Type B pancreatic cell (in vitro differentiated cells): ENCODE measurements at regions not wholly inside any gene's neighbourhood (a gene's known extent, or its start where the extent isn't known, plus 50 kb on each side); places are given as distances from the start of the nearest gene placed in this dataset.

ENCODE experiments used
- DNase-seq: peaks from one replicate; pipeline ENCODE4 v3.0.0; 2021; ENCODE audit warnings: mixed read lengths; ENCODE audit not compliant: unreplicated experiment; ENCODE audit errors: extremely low spot score
- H3K27ac Mint-ChIP-seq: 2 replicates; pipeline ENCODE4 v1.8.0; 2021; ENCODE audit warnings: mild to moderate bottlenecking, mixed read lengths
- H3K27me3 Mint-ChIP-seq: 2 replicates; pipeline ENCODE4 v1.8.0; 2021; ENCODE audit warnings: mixed read lengths
- H3K36me3 Mint-ChIP-seq: 2 replicates; pipeline ENCODE4 v1.8.0; 2021; ENCODE audit warnings: mixed read lengths
- H3K4me1 Mint-ChIP-seq: one replicate; pipeline ENCODE4 v1.8.0; 2021; ENCODE audit warnings: mixed read lengths; ENCODE audit not compliant: unreplicated experiment
- H3K4me3 Mint-ChIP-seq: 2 replicates; pipeline ENCODE4 v1.8.0; 2021; ENCODE audit warnings: mild to moderate bottlenecking, mixed read lengths
- H3K9me3 Mint-ChIP-seq: 2 replicates; pipeline ENCODE4 v1.8.0; 2021; ENCODE audit warnings: mixed read lengths
- TF ChIP-seq, protein P1 (sequence below): fragments of 200-600 bp; sonication (generic); conservative IDR thresholded peaks from 2 replicates; pipeline ENCODE4 v1.5.0; 2021; ENCODE audit warnings: antibody characterized with exemption, mild to moderate bottlenecking

GRCh38 chr2:94960266-94960665, 65.2 kb upstream of the MAL start:
- TF ChIP-seq, protein P1, sequence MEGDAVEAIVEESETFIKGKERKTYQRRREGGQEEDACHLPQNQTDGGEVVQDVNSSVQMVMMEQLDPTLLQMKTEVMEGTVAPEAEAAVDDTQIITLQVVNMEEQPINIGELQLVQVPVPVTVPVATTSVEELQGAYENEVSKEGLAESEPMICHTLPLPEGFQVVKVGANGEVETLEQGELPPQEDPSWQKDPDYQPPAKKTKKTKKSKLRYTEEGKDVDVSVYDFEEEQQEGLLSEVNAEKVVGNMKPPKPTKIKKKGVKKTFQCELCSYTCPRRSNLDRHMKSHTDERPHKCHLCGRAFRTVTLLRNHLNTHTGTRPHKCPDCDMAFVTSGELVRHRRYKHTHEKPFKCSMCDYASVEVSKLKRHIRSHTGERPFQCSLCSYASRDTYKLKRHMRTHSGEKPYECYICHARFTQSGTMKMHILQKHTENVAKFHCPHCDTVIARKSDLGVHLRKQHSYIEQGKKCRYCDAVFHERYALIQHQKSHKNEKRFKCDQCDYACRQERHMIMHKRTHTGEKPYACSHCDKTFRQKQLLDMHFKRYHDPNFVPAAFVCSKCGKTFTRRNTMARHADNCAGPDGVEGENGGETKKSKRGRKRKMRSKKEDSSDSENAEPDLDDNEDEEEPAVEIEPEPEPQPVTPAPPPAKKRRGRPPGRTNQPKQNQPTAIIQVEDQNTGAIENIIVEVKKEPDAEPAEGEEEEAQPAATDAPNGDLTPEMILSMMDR: no peak
- H3K27me3 Mint-ChIP-seq: peaks cover 31% of the 10 kb centered on the region
- H3K9me3 Mint-ChIP-seq: no peaks in the 10 kb centered on the region
- H3K27ac Mint-ChIP-seq: no peak overlapping the region
- no peak overlapping the region for H3K4me3 Mint-ChIP-seq
- no peaks in the 10 kb centered on the region for H3K4me1 Mint-ChIP-seq
- H3K36me3 Mint-ChIP-seq: no peaks in the 10 kb centered on the region
- DNase-seq: no peak

DNA sequence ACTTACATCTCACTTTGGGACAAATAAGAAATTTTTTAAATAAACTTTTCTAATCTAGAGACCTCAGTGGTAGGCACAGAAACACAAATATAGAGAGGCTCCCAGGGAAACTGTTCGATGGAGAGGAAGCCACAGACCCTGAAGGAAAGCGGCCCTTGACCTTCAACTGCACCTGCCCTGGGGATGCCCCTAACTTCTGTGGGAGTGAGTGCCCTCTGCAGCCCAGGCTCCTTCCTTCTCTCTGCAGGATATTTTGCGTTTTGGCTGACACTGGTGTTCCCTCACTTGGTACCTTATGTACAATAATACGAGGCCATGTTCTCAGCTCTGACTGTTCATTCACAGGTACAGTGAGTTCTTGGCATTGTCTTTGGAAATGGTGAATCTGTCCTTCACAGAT, 64.8 kb upstream of the MAL start:
- H3K9me3 Mint-ChIP-seq: no peaks in the 10 kb centered on the region
- no peak overlapping the region for H3K4me3 Mint-ChIP-seq
- no peaks in the 10 kb centered on the region for H3K36me3 Mint-ChIP-seq
- no peak overlapping the region for H3K27ac Mint-ChIP-seq
- H3K4me1 Mint-ChIP-seq: no peaks in the 10 kb centered on the region
- TF ChIP-seq, protein P1: no peak
- peaks cover 31% of the 10 kb centered on the region for H3K27me3 Mint-ChIP-seq
- DNase-seq: no peak

- no peak for DNase-seq
- Mint-ChIP-seq H3K36me3 (no peaks in the 10 kb centered on the region), H3K27me3 (peaks cover 28% of the 10 kb centered on the region), H3K9me3 (no peaks in the 10 kb centered on the region), H3K4me3 (no peak overlapping the region), H3K27ac (no peak overlapping the region), H3K4me1 (no peaks in the 10 kb centered on the region)
- TF ChIP-seq, protein P1: no peak
Observed at GRCh38 chr2:94964193-94964592, 61.3 kb upstream of the MAL start.

DNA sequence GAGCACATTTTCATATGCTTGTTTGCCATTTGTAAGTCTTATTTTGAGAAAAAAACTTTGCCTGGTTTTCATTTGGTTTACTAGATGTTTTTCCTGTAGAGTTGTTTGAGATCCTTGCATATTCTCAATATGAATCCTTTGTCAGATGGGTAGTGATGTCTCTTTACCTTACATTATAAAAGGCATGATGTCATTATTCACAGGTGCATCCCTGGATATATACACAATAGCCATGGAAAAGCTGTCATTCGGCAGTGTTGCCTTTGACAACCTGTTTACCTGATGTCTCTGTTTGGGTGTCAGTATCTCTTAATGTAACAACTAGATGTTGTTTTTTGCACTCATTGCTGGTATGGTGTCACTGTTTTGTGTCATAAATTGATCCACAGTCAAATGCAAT, 58.8 kb upstream of the MAL start:
- no peak for DNase-seq
- Mint-ChIP-seq H3K36me3 (no peaks in the 10 kb centered on the region), H3K27ac (no peak overlapping the region), H3K9me3 (no peaks in the 10 kb centered on the region), H3K4me1 (no peaks in the 10 kb centered on the region), H3K4me3 (no peak overlapping the region), H3K27me3 (peaks cover 32% of the 10 kb centered on the region)
- TF ChIP-seq, protein P1: no peak

DNA sequence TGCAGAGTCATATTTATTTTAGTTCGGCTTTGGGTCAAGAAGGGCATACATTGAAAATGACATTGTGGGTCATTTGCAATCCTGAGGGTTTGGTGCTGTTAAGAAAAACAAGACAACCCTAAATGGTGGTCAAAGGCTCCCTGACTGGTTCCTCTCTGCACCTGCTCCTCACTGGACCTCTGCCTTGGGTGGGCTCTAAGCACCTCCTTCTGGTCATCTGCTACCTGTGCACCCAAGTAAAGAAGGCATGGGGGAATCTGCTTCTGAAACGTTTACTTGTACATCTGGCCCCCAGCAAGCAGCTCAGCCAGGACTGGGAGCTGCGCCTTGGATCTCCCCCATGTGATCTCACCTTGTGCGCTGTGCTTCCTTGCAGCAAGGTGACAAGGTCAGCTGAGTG, 55.2 kb upstream of the MAL start:
- DNase-seq: no peak
- H3K36me3 Mint-ChIP-seq: no peaks in the 10 kb centered on the region
- H3K27ac Mint-ChIP-seq: no peak overlapping the region
- no peaks in the 10 kb centered on the region for H3K9me3 Mint-ChIP-seq
- H3K4me3 Mint-ChIP-seq: no peak overlapping the region
- TF ChIP-seq, protein P1: no peak
- H3K27me3 Mint-ChIP-seq: peaks cover 42% of the 10 kb centered on the region
- H3K4me1 Mint-ChIP-seq: no peaks in the 10 kb centered on the region
